H9 (cell line): ENCODE measurements at regions not wholly inside any gene's neighbourhood (a gene's known extent, or its start where the extent isn't known, plus 50 kb on each side); places are given as distances from the start of the nearest gene placed in this dataset.

Experiments used
- DNase-seq: peaks from one replicate; pipeline ENCODE4 v3.0.0-alpha.2; 2017
- H2AFZ ChIP-seq: one replicate; pipeline ENCODE4 v1.6.1; 2013; ENCODE audit warnings: mild to moderate bottlenecking, low read length, control low read depth, moderate library complexity
- H2AK5ac ChIP-seq: 2 replicates; pipeline ENCODE4 v1.6.1; 2013; ENCODE audit warnings: low read length, control low read depth, mixed read lengths; ENCODE audit not compliant: insufficient read length
- H2BK120ac ChIP-seq: one replicate; pipeline ENCODE4 v1.6.1; 2013; ENCODE audit warnings: low read depth, mild to moderate bottlenecking, low read length, control low read depth, inconsistent platforms; ENCODE audit not compliant: poor library complexity, severe bottlenecking
- H2BK12ac ChIP-seq: 2 replicates; pipeline ENCODE4 v1.6.1; 2013; ENCODE audit warnings: low read length, control low read depth, mixed read lengths, low read depth; ENCODE audit not compliant: insufficient read length
- H2BK15ac ChIP-seq: 2 replicates; pipeline ENCODE4 v1.6.1; 2013; ENCODE audit warnings: low read depth, low read length, control low read depth
- H2BK20ac ChIP-seq: one replicate; pipeline ENCODE4 v1.6.1; 2013; ENCODE audit warnings: low read depth, mild to moderate bottlenecking, low read length, control low read depth, inconsistent platforms; ENCODE audit not compliant: poor library complexity, severe bottlenecking
- H2BK5ac ChIP-seq: 2 replicates; pipeline ENCODE4 v1.6.1; 2013; ENCODE audit warnings: low read length, control low read depth, mixed read lengths; ENCODE audit not compliant: insufficient read length
- H3K14ac ChIP-seq: 2 replicates; pipeline ENCODE4 v1.6.1; 2013; ENCODE audit warnings: low read length, control low read depth; ENCODE audit not compliant: insufficient read depth
- H3K18ac ChIP-seq: 2 replicates; pipeline ENCODE4 v1.6.1; 2013; ENCODE audit warnings: low read depth, mild to moderate bottlenecking, mixed read lengths, low read length, control low read depth; ENCODE audit not compliant: insufficient read length
- H3K23ac ChIP-seq: 2 replicates; pipeline ENCODE4 v1.6.1; 2013; ENCODE audit warnings: low read length, control low read depth, mixed read lengths, low read depth; ENCODE audit not compliant: insufficient read length
- H3K23me2 ChIP-seq: 2 replicates; pipeline ENCODE4 v1.6.1; 2013; ENCODE audit warnings: low read depth, mild to moderate bottlenecking, mixed read lengths, low read length, control low read depth; ENCODE audit not compliant: insufficient read length, poor library complexity, severe bottlenecking
- H3K27ac ChIP-seq: 2 replicates; pipeline ENCODE4 v1.5.1; 2013; ENCODE audit warnings: low read length, control low read depth, mixed read lengths, low read depth; ENCODE audit not compliant: insufficient read length
- H3K27me3 ChIP-seq: 2 replicates; pipeline ENCODE4 v1.6.1; 2013; ENCODE audit warnings: low read length, control low read depth, inconsistent platforms; ENCODE audit not compliant: insufficient read depth
- H3K4ac ChIP-seq: 2 replicates; pipeline ENCODE4 v1.6.1; 2013; ENCODE audit warnings: low read depth, mild to moderate bottlenecking, control low read depth, inconsistent platforms, low read length, moderate library complexity
- H3K4me1 ChIP-seq: 2 replicates; pipeline ENCODE4 v1.6.1; 2013; ENCODE audit warnings: low read length, control low read depth, inconsistent platforms; ENCODE audit not compliant: insufficient read depth
- H3K4me2 ChIP-seq: 2 replicates; pipeline ENCODE4 v1.6.1; 2013; ENCODE audit warnings: low read length, control low read depth, mixed read lengths; ENCODE audit not compliant: insufficient read length, insufficient read depth
- H3K56ac ChIP-seq: 2 replicates; pipeline ENCODE4 v1.6.1; 2013; ENCODE audit warnings: low read depth, mild to moderate bottlenecking, mixed read lengths, low read length, control low read depth; ENCODE audit not compliant: insufficient read length
- H3K79me1 ChIP-seq: 2 replicates; pipeline ENCODE4 v1.6.1; 2013; ENCODE audit warnings: low read depth, mild to moderate bottlenecking, moderate library complexity, low read length, control low read depth, inconsistent platforms; ENCODE audit not compliant: insufficient read depth, poor library complexity, severe bottlenecking
- H3K79me2 ChIP-seq: 2 replicates; pipeline ENCODE4 v1.6.1; 2013; ENCODE audit warnings: low read length, control low read depth, inconsistent platforms; ENCODE audit not compliant: insufficient read depth
- H3K9ac ChIP-seq: 2 replicates; pipeline ENCODE4 v1.6.1; 2013; ENCODE audit warnings: low read length, control low read depth, mixed read lengths; ENCODE audit not compliant: insufficient read length; ENCODE audit errors: extremely low read depth
- H3K9me3 ChIP-seq: one replicate; pipeline ENCODE4 v1.6.1; 2013; ENCODE audit warnings: low read depth, low read length, inconsistent platforms; ENCODE audit not compliant: control insufficient read depth
- H3T11ph ChIP-seq: one replicate; pipeline ENCODE4 v1.6.1; 2013; ENCODE audit warnings: mild to moderate bottlenecking, low read length, control low read depth, inconsistent platforms
- H4K20me1 ChIP-seq: one replicate; pipeline ENCODE4 v1.6.1; 2013; ENCODE audit not compliant: control insufficient read depth, insufficient read length, insufficient read depth
- H4K5ac ChIP-seq: 2 replicates; pipeline ENCODE4 v1.6.1; 2013; ENCODE audit warnings: low read depth, mild to moderate bottlenecking, mixed read lengths, low read length, control low read depth; ENCODE audit not compliant: insufficient read length
- H4K8ac ChIP-seq: replicated peaks from 2 replicates; pipeline ENCODE4 v1.6.1; 2013; ENCODE audit warnings: low read length, control low read depth, mixed read lengths, low read depth; ENCODE audit not compliant: insufficient read length
- H4K91ac ChIP-seq: 2 replicates; pipeline ENCODE4 v1.6.1; 2013; ENCODE audit warnings: low read depth, mild to moderate bottlenecking, moderate library complexity, mixed read lengths, low read length, control low read depth; ENCODE audit not compliant: insufficient read length
- H3K27ac Mint-ChIP-seq, 3 experiments: 2 replicates in 2 of 3; 3 replicates in 1 of 3; pipeline ENCODE4 v1.8.0; 2020 to 2021; ENCODE audit warnings: mixed read lengths in 3 of 3, mild to moderate bottlenecking in 1 of 3, moderate library complexity in 1 of 3
- H3K27me3 Mint-ChIP-seq: 2 replicates; pipeline ENCODE4 v1.8.0; 2021; ENCODE audit warnings: low read depth, mild to moderate bottlenecking, moderate library complexity, mixed read lengths
- H3K36me3 Mint-ChIP-seq, 3 experiments: 2 replicates in 2 of 3; 3 replicates in 1 of 3; pipeline ENCODE4 v1.8.0; 2020 to 2021; ENCODE audit warnings: low read depth in 3 of 3, mixed read lengths in 3 of 3; ENCODE audit not compliant: insufficient read depth in 1 of 3
- H3K4me1 Mint-ChIP-seq, 2 experiments: 2 replicates each; pipeline ENCODE4 v1.8.0; 2020; ENCODE audit warnings: mixed read lengths in 2 of 2
- H3K4me3 Mint-ChIP-seq, 2 experiments: 2 replicates in 1 of 2; 3 replicates in 1 of 2; pipeline ENCODE4 v1.8.0; 2020 to 2021; ENCODE audit warnings: mild to moderate bottlenecking in 2 of 2, mixed read lengths in 2 of 2, moderate library complexity in 1 of 2
- H3K9me3 Mint-ChIP-seq, 2 experiments: 2 replicates in 1 of 2; 3 replicates in 1 of 2; pipeline ENCODE4 v1.8.0; 2020; ENCODE audit warnings: mild to moderate bottlenecking in 2 of 2, mixed read lengths in 2 of 2, moderate library complexity in 1 of 2
- TF ChIP-seq, protein P1 (sequence below): fragments of 200-600 bp; sonication (generic); conservative IDR thresholded peaks from 3 replicates; pipeline ENCODE4 v1.8.0; 2021; ENCODE audit warnings: antibody characterized with exemption, mild to moderate bottlenecking

DNA sequence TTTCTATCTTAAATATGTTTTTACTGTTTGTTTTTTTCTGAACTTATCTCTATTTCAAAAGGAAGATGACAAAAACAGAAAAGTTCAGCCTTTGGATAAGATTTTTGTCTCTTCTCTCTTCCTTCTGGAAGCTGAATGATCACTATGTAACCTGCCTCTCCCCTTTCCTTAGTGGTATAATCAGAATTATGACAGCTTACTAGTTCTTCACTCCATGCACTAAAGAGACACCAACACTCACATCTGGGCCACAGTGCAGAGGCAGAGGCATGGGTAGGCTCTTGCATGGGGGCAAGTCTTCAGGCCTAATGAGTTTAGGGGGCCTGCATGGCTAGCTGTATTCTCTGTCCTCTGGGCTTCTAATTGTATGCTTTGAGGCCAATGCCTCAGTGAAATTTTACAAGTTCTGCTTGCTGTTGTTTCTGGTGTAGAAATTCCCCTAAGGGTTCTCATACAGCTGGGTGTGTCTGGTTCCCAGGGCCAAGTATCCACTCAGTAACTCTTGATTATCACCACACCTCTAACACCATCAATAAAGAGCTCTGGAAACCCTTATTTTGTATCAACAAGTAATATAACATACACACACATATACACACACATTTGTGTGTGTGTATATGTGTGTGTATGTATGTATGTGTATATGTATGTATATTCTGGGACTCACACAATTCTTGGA is 96.8 kb upstream of the POM121L12 start:
- no peak overlapping the region for H3K27ac ChIP-seq
- H3K9me3 Mint-ChIP-seq, result no peaks in the 10 kb centered on the region
- H3K36me3 Mint-ChIP-seq, result no peaks in the 10 kb centered on the region; a peak in 1 of 7 replicates
- no peaks in the 10 kb centered on the region for H3K79me1 ChIP-seq
- H3K79me2 ChIP-seq, result no peaks in the 10 kb centered on the region
- no peak overlapping the region for H3K4ac ChIP-seq
- no peak overlapping the region for H4K91ac ChIP-seq
- no peak overlapping the region for H3K18ac ChIP-seq
- H3K27me3 ChIP-seq, result no peaks in the 10 kb centered on the region
- H3K4me3 Mint-ChIP-seq, result no peak overlapping the region
- H3K27me3 Mint-ChIP-seq, result no peaks in the 10 kb centered on the region
- no peaks in the 10 kb centered on the region for H3K4me1 Mint-ChIP-seq
- no peak overlapping the region for H2AFZ ChIP-seq
- no peak for DNase-seq
- no peak overlapping the region for H2BK12ac ChIP-seq
- H3K4me1 ChIP-seq, result no peaks in the 10 kb centered on the region; the same call in 1 of the 2 replicates
- H2BK120ac ChIP-seq, result no peak overlapping the region
- H2BK5ac ChIP-seq, result no peak overlapping the region
- peak overlapping the region; percentile 26 for H2BK20ac ChIP-seq
- H4K20me1 ChIP-seq, result no peaks in the 10 kb centered on the region
- H3K9me3 ChIP-seq, result no peaks in the 10 kb centered on the region
- no peak overlapping the region for H3K56ac ChIP-seq
- no peak overlapping the region for H3K27ac Mint-ChIP-seq
- H3K23ac ChIP-seq, result no peak overlapping the region
- no peak overlapping the region for H3K9ac ChIP-seq
- H3K4me2 ChIP-seq, result no peak overlapping the region
- TF ChIP-seq, protein P1, sequence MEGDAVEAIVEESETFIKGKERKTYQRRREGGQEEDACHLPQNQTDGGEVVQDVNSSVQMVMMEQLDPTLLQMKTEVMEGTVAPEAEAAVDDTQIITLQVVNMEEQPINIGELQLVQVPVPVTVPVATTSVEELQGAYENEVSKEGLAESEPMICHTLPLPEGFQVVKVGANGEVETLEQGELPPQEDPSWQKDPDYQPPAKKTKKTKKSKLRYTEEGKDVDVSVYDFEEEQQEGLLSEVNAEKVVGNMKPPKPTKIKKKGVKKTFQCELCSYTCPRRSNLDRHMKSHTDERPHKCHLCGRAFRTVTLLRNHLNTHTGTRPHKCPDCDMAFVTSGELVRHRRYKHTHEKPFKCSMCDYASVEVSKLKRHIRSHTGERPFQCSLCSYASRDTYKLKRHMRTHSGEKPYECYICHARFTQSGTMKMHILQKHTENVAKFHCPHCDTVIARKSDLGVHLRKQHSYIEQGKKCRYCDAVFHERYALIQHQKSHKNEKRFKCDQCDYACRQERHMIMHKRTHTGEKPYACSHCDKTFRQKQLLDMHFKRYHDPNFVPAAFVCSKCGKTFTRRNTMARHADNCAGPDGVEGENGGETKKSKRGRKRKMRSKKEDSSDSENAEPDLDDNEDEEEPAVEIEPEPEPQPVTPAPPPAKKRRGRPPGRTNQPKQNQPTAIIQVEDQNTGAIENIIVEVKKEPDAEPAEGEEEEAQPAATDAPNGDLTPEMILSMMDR, result no peak
- H2AK5ac ChIP-seq, result no peak overlapping the region
- H4K8ac ChIP-seq, result no peak overlapping the region
- no peak overlapping the region for H2BK15ac ChIP-seq
- H4K5ac ChIP-seq, result no peak overlapping the region
- H3T11ph ChIP-seq, result no peak overlapping the region
- no peak overlapping the region for H3K14ac ChIP-seq
- no peaks in the 10 kb centered on the region for H3K23me2 ChIP-seq
